GM12878 (cell line): ENCODE measurements at regions not wholly inside any gene's neighbourhood (a gene's known extent, or its start where the extent isn't known, plus 50 kb on each side); places are given as distances from the start of the nearest gene placed in this dataset.

ENCODE experiments used
- ATAC-seq: fragments of 200-7000 bp; cut with Tn5 transposase; 3 replicates; pipeline ENCODE4 v1.9.1; 2020; ENCODE audit warnings: mild to moderate bottlenecking, moderate library complexity
- BruUV-seq: library from RNA; stranded (reverse); fragments of 400-500 nt; replicated peaks from 2 replicates; lab custom pipeline; 2021; lab: Mats Ljungman, UMichigan
- CTCF ChIA-PET: fragments of 300-600 bp; sonication (Branson Sonifier 250); formaldehyde crosslinking; extraction: SDS; loops from one replicate; lab custom pipeline; 2021; ENCODE audit warnings: inconsistent platforms; lab: Yijun Ruan, JAX
- POLR2A ChIA-PET: fragments of 350-600 bp; formaldehyde crosslinking; extraction: SDS; loops from one replicate; lab custom pipeline; 2021; ENCODE audit warnings: inconsistent platforms; lab: Charles Lee
- RAD21 ChIA-PET: fragments of 300-600 bp; sonication (Branson Sonifier 250); formaldehyde crosslinking; loops from one replicate; lab custom pipeline; 2023; ENCODE audit warnings: antibody characterized with exemption; ENCODE audit not compliant: unreplicated experiment; lab: Charles Lee
- SMC1A ChIA-PET: fragments of 300-600 bp; sonication (Branson Sonifier 250); formaldehyde crosslinking; loops from one replicate; lab custom pipeline; 2023; ENCODE audit not compliant: unreplicated experiment, uncharacterized antibody; lab: Charles Lee
- DNase-seq: peaks from one replicate; pipeline ENCODE4 v3.0.0-alpha.2; 2011; ENCODE audit warnings: low read depth, low spot score
- FAIRE-seq: peaks from 3 replicates; lab custom pipeline; 2011; peaks lifted over from hg19 to GRCh38; lab: Jason Lieb, UNC
- H2AFZ ChIP-seq: 2 replicates; pipeline ENCODE4 v1.6.0; 2011; ENCODE audit warnings: low read depth, low read length, control low read depth; ENCODE audit not compliant: control insufficient read depth
- H3K27ac ChIP-seq: 2 replicates; pipeline ENCODE4 v1.5.1; 2011; ENCODE audit warnings: control low read depth; ENCODE audit not compliant: control insufficient read depth, insufficient read depth
- H3K27me3 ChIP-seq, 2 experiments: replicated peaks in 1 of 2; 2 replicates each; pipeline versions ENCODE4 v1.6.0 to v1.6.1; 2011; ENCODE audit warnings: low read length in 1 of 2; ENCODE audit not compliant: control insufficient read depth in 2 of 2, insufficient read depth in 2 of 2
- H3K36me3 ChIP-seq, 2 experiments: 2 replicates each; pipeline ENCODE4 v1.5.1; 2011; ENCODE audit warnings: low read length in 1 of 2; ENCODE audit not compliant: control insufficient read depth in 2 of 2, insufficient read depth in 2 of 2
- H3K4me1 ChIP-seq: 2 replicates; pipeline ENCODE4 v1.6.1; 2011; ENCODE audit warnings: mild to moderate bottlenecking, low read length, moderate library complexity, mixed read lengths; ENCODE audit not compliant: control insufficient read depth, insufficient read depth
- H3K4me2 ChIP-seq: 2 replicates; pipeline ENCODE4 v1.6.0; 2011; ENCODE audit warnings: control low read depth; ENCODE audit not compliant: control insufficient read depth, insufficient read depth
- H3K4me3 ChIP-seq: fragments of 200-600 bp; sonication (generic); 2 replicates; pipeline ENCODE4 v1.5.1; 2016
- H3K79me2 ChIP-seq: 2 replicates; pipeline ENCODE4 v1.6.0; 2011; ENCODE audit warnings: low read length; ENCODE audit not compliant: control insufficient read depth, insufficient read depth
- H3K9ac ChIP-seq: 2 replicates; pipeline ENCODE4 v1.8.0; 2011; ENCODE audit warnings: low read length, control low read depth, mixed read lengths; ENCODE audit not compliant: control insufficient read depth, insufficient read depth
- H3K9me3 ChIP-seq: replicated peaks from 3 replicates; pipeline ENCODE4 v1.5.1; 2011; ENCODE audit warnings: mild to moderate bottlenecking, low read length; ENCODE audit not compliant: control insufficient read depth, insufficient read depth
- H4K20me1 ChIP-seq: 2 replicates; pipeline ENCODE4 v1.6.0; 2011; ENCODE audit not compliant: control insufficient read depth, insufficient read depth
- CBFB ChIP-seq: IDR thresholded peaks from 2 replicates; pipeline ENCODE4 v1.6.1; 2016; ENCODE audit warnings: antibody characterized with exemption, low read depth
- CUX1 ChIP-seq: IDR thresholded peaks from 2 replicates; pipeline ENCODE4 v1.6.1; 2012; ENCODE audit warnings: improper control_type of control experiment, low read depth, low read length; ENCODE audit not compliant: insufficient replicate concordance
- EED ChIP-seq: sonication (generic); IDR thresholded peaks from 2 replicates; pipeline ENCODE4 v1.6.1; 2016; ENCODE audit warnings: antibody characterized with exemption, low read depth
- EP300 ChIP-seq, 2 experiments: fragments of 150-350 bp in 1 of 2; IDR thresholded peaks; 2 replicates each; pipeline ENCODE4 v1.6.1; 2011 to 2012; ENCODE audit warnings: low read depth in 2 of 2, low read length in 2 of 2, borderline replicate concordance in 1 of 2, improper control_type of control experiment in 1 of 2, inconsistent platforms in 1 of 2; ENCODE audit not compliant: control insufficient read depth in 1 of 2
- HCFC1 ChIP-seq: fragments of 150-350 bp; IDR thresholded peaks from 2 replicates; pipeline ENCODE4 v1.6.1; 2014; ENCODE audit warnings: low read length
- HSF1 ChIP-seq: fragments of 150-350 bp; IDR thresholded peaks from 2 replicates; pipeline ENCODE4 v1.6.1; 2014; ENCODE audit warnings: mild to moderate bottlenecking, low read depth, low read length
- KLF5 ChIP-seq: fragments of 450-650 bp; IDR thresholded peaks from 2 replicates; pipeline ENCODE4 v1.6.1; 2014; ENCODE audit warnings: mild to moderate bottlenecking; ENCODE audit not compliant: partially characterized antibody
- NFYA ChIP-seq: IDR thresholded peaks from 2 replicates; pipeline ENCODE4 v1.6.1; 2011; ENCODE audit warnings: low read depth, mild to moderate bottlenecking, low read length, improper control_type of control experiment, borderline replicate concordance
- NR2C1 ChIP-seq: fragments of 450-650 bp; IDR thresholded peaks from 2 replicates; pipeline ENCODE4 v1.6.1; 2017; ENCODE audit warnings: antibody characterized with exemption, mild to moderate bottlenecking, moderate library complexity
- PML ChIP-seq: IDR thresholded peaks from 2 replicates; pipeline ENCODE4 v1.6.1; 2012; ENCODE audit warnings: low read length, inconsistent platforms
- ZBED1 ChIP-seq: IDR thresholded peaks from 2 replicates; pipeline ENCODE4 v1.6.1; 2016; ENCODE audit warnings: borderline replicate concordance
- ZBTB4 ChIP-seq: fragments of 450-650 bp; formaldehyde crosslinking; IDR thresholded peaks from 2 replicates; pipeline ENCODE4 v1.4.0; 2022; ENCODE audit warnings: mild to moderate bottlenecking, moderate library complexity
- ZNF217 ChIP-seq: fragments of 450-650 bp; IDR thresholded peaks from 2 replicates; pipeline ENCODE4 v1.6.1; 2017; ENCODE audit warnings: antibody characterized with exemption, mild to moderate bottlenecking
- whole genome bisulfite sequencing: methylation state at CpG from one replicate; pipeline ENCODE4 v1.1.6; 2016; ENCODE audit warnings: low lambda C conversion rate; ENCODE audit not compliant: insufficient replicate concordance, insufficient coverage; ENCODE audit errors: missing lambda C conversion rate; 5-methylcytosine and 5-hydroxymethylcytosine counted together
- in situ Hi-C: fragments of 300-500 bp; cut with MboI; formaldehyde crosslinking; loops from 9 replicates; pipeline ENCODE4 v1.14.3; 2018; ENCODE audit warnings: mixed read lengths
- intact Hi-C: fragments of 100-400 bp; cut with micrococcal nuclease; formaldehyde crosslinking; loops from one replicate; pipeline ENCODE4 v1.14.2; 2022; ENCODE audit not compliant: unreplicated experiment

GRCh38 chr15:25972141-25972675, 109.1 kb upstream of the ATP10A start (continued):
- no peak for TF ChIP-seq HSF1
- no peak for TF ChIP-seq NR2C1
- TF ChIP-seq EP300 (IDR thresholded peaks at IDR 0.05; ENCODE audit: borderline replicate concordance in 1 of 2, control insufficient read depth in 1 of 2, low read depth in 2 of 2, low read length in 2 of 2): no peak
- TF ChIP-seq NFYA: no peak
- no peak for TF ChIP-seq KLF5
- TF ChIP-seq, all 136 proteins: peak for 0

- DNase-seq: no peak
- Histone ChIP-seq H3K4me2 (no peak overlapping the region), H3K27me3 (no peaks in the 10 kb centered on the region), H2AFZ (no peak overlapping the region), H3K9ac (no peak overlapping the region), H3K4me1 (no peaks in the 10 kb centered on the region), H3K4me3 (no peak overlapping the region), H3K36me3 (no peaks in the 10 kb centered on the region), H4K20me1 (no peaks in the 10 kb centered on the region), H3K27ac (no peak overlapping the region), H3K79me2 (no peaks in the 10 kb centered on the region), H3K9me3 (no peaks in the 10 kb centered on the region; the same call in 2 of the 3 replicates)
- no peak for FAIRE-seq
- ChIA-PET SMC1A (no interaction called here), POLR2A (no interaction called here), RAD21 (no interaction called here), CTCF (no interaction called here)
- in situ Hi-C loops: no loop called here
- intact Hi-C loops: no loop called here
- 45% methylated on average over 6 of the region's 6 CpGs for WGBS
- ATAC-seq: no peak
- no TSS peak for BruUV-seq
- TF ChIP-seq PML: no peak
- no peak for TF ChIP-seq CBFB
- no peak for TF ChIP-seq ZNF217
- TF ChIP-seq ZBED1: no peak
- no peak for TF ChIP-seq HCFC1
- TF ChIP-seq ZBTB4 (CRISPR knock-in tag): no peak
- no peak for TF ChIP-seq CUX1
- no peak for TF ChIP-seq EED
Observed at GRCh38 chr15:25971053-25971452, 107.9 kb upstream of the ATP10A start.
